Prostate gland (tissue), 2 donors: ENCODE measurements at regions not wholly inside any gene's neighbourhood (a gene's known extent, or its start where the extent isn't known, plus 50 kb on each side); places are given as distances from the start of the nearest gene placed in this dataset.

Source experiments
- DNase-seq: peaks from one replicate; pipeline ENCODE4 v3.0.0-alpha.2; 2019; ENCODE audit warnings: low spot score
- H3K27ac ChIP-seq, 2 donors: fragments of 200-600 bp; sonication (generic); 2 replicates each; pipeline ENCODE4 v1.5.1; 2017 to 2019
- H3K27me3 ChIP-seq: fragments of 200-600 bp; sonication (generic); replicated peaks from 2 replicates; pipeline ENCODE4 v1.5.1; 2019; ENCODE audit not compliant: insufficient read depth
- H3K36me3 ChIP-seq, 2 donors: fragments of 200-600 bp; sonication (generic); 1 replicate in 1 of 2; 2 replicates in 1 of 2; pipeline versions ENCODE4 v1.5.1 to v1.8.1; 2017 to 2019
- H3K4me1 ChIP-seq: fragments of 200-600 bp; sonication (generic); replicated peaks from 2 replicates; pipeline ENCODE4 v1.5.1; 2019
- H3K4me3 ChIP-seq, 2 donors: fragments of 200-600 bp; sonication (generic); 2 replicates each; pipeline ENCODE4 v1.5.1; 2017 to 2019
- H3K9me3 ChIP-seq: fragments of 200-600 bp; sonication (generic); 2 replicates; pipeline ENCODE4 v1.5.1; 2017
- CTCF ChIP-seq, 4 experiments: fragments of 200-600 bp in 2 of 4; fragments of 450-650 bp in 2 of 4; sonication (generic) in 2 of 4; IDR thresholded peaks; 1 replicate in 3 of 4; 2 replicates in 1 of 4; pipeline ENCODE4 v1.5.1; 2016 to 2019; ENCODE audit warnings: antibody characterized with exemption in 4 of 4, mild to moderate bottlenecking in 2 of 4, moderate library complexity in 2 of 4
- POLR2A ChIP-seq: fragments of 450-650 bp; IDR thresholded peaks from one replicate; pipeline ENCODE4 v1.6.1; 2016; ENCODE audit warnings: antibody characterized with exemption, mild to moderate bottlenecking
- POLR2AphosphoS5 ChIP-seq: sonication (generic); formaldehyde crosslinking; IDR thresholded peaks from one replicate; pipeline ENCODE4 v1.6.1; 2017; ENCODE audit warnings: antibody characterized with exemption
- WGBS: methylation state at CpG from one replicate; pipeline ENCODE4 v1.1.5; 2018; 5-methylcytosine and 5-hydroxymethylcytosine counted together
- intact Hi-C: fragments of 100-400 bp; cut with DNase I; formaldehyde crosslinking; loops from one replicate; pipeline ENCODE4 v1.14.2; 2022

- no peak for DNase-seq
- no peaks in the 10 kb centered on the region for H3K9me3 ChIP-seq
- WGBS: 88% methylated on average over 6 of the region's 6 CpGs
- no peaks in the 10 kb centered on the region for H3K4me1 ChIP-seq
- no peak for TF ChIP-seq POLR2AphosphoS5
- H3K36me3 ChIP-seq: no peaks in the 10 kb centered on the region
- intact Hi-C loops: no loop called here
- no peak overlapping the region for H3K4me3 ChIP-seq
- H3K27ac ChIP-seq: no peak overlapping the region
- H3K27me3 ChIP-seq: no peaks in the 10 kb centered on the region
Observed at GRCh38 chr14:34012369-34012768, 61.5 kb upstream of the EGLN3 start.

- Histone ChIP-seq H3K27me3 (no peaks in the 10 kb centered on the region), H3K4me1 (no peaks in the 10 kb centered on the region), H3K27ac (no peak overlapping the region), H3K4me3 (no peak overlapping the region), H3K36me3 (no peaks in the 10 kb centered on the region), H3K9me3 (no peaks in the 10 kb centered on the region)
- no peak for DNase-seq
- 90% methylated on average over 5 of the region's 5 CpGs for WGBS
- TF ChIP-seq POLR2A (no peak), POLR2AphosphoS5 (no peak), CTCF (IDR thresholded peaks at IDR 0.05) (no peak)
- intact Hi-C loops: no loop called here
Observed at GRCh38 chr14:34009956-34010355, 59.1 kb upstream of the EGLN3 start.

- no peak overlapping the region for H3K27ac ChIP-seq
- no peak for TF ChIP-seq POLR2AphosphoS5
- TF ChIP-seq POLR2A: no peak
- TF ChIP-seq CTCF (IDR thresholded peaks at IDR 0.05): no peak
- 86% methylated on average over 3 of the region's 3 CpGs for WGBS
- no peaks in the 10 kb centered on the region for H3K4me1 ChIP-seq
- no peak overlapping the region for H3K4me3 ChIP-seq
- DNase-seq: no peak
- no peaks in the 10 kb centered on the region for H3K9me3 ChIP-seq
- intact Hi-C loops: no loop called here
- no peaks in the 10 kb centered on the region for H3K36me3 ChIP-seq
- H3K27me3 ChIP-seq: no peaks in the 10 kb centered on the region
Observed at GRCh38 chr14:34007902-34008301, 57.0 kb upstream of the EGLN3 start.

- TF ChIP-seq POLR2AphosphoS5 (no peak), CTCF (IDR thresholded peaks at IDR 0.05) (no peak), POLR2A (no peak)
- no peak for DNase-seq
- Histone ChIP-seq H3K4me1 (no peaks in the 10 kb centered on the region), H3K9me3 (no peaks in the 10 kb centered on the region), H3K36me3 (no peaks in the 10 kb centered on the region), H3K27me3 (no peaks in the 10 kb centered on the region), H3K27ac (no peak overlapping the region), H3K4me3 (no peak overlapping the region)
- intact Hi-C loops: no loop called here
Observed at GRCh38 chr14:34005901-34006300, 55.0 kb upstream of the EGLN3 start.

GRCh38 chr14:34004881-34005280, 54.0 kb upstream of the EGLN3 start:
- intact Hi-C loops: no loop called here
- no peak for DNase-seq
- TF ChIP-seq POLR2A (no peak), CTCF (IDR thresholded peaks at IDR 0.05) (no peak), POLR2AphosphoS5 (no peak)
- Histone ChIP-seq H3K4me1 (no peaks in the 10 kb centered on the region), H3K27me3 (no peaks in the 10 kb centered on the region), H3K27ac (no peak overlapping the region), H3K9me3 (no peaks in the 10 kb centered on the region), H3K36me3 (no peaks in the 10 kb centered on the region), H3K4me3 (no peak overlapping the region)
- WGBS: 63% methylated on average over 3 of the region's 3 CpGs
